Heart left ventricle (tissue), 16 donors: ENCODE measurements at regions not wholly inside any gene's neighbourhood (a gene's known extent, or its start where the extent isn't known, plus 50 kb on each side); places are given as distances from the start of the nearest gene placed in this dataset.

ENCODE experiments used
- ATAC-seq, 4 donors: fragments of 200-7000 bp; cut with Tn5 transposase; one replicate each; pipeline ENCODE4 v1.9.1; 2020 to 2022; ENCODE audit warnings: moderate library complexity in 4 of 4, mild to moderate bottlenecking in 3 of 4, moderate number of reproducible peaks in 1 of 4
- DNase-seq, 5 donors: peaks; one replicate each; pipeline ENCODE4 v3.0.0-alpha.2; 2020
- H3K27ac ChIP-seq, 12 donors: fragments of 200-600 bp; sonication (generic) in 4 of 12; one replicate each; pipeline versions ENCODE4 v1.5.0 to v1.8.0; 2016 to 2022; ENCODE audit warnings: mild to moderate bottlenecking in 2 of 12
- H3K27me3 ChIP-seq, 9 donors: fragments of 200-600 bp; sonication (generic) in 2 of 9; one replicate each; pipeline versions ENCODE4 v1.5.1 to v1.8.0; 2016 to 2022; ENCODE audit warnings: mild to moderate bottlenecking in 3 of 9
- H3K36me3 ChIP-seq, 9 donors: fragments of 200-600 bp; sonication (generic) in 2 of 9; one replicate each; pipeline versions ENCODE4 v1.5.0 to v1.8.0; 2018 to 2022; ENCODE audit warnings: mild to moderate bottlenecking in 2 of 9
- H3K4me1 ChIP-seq, 12 donors: fragments of 200-600 bp; sonication (generic) in 4 of 12; one replicate each; pipeline versions ENCODE4 v1.5.0 to v1.8.0; 2016 to 2022; ENCODE audit warnings: mild to moderate bottlenecking in 3 of 12
- H3K4me3 ChIP-seq, 12 donors: fragments of 200-600 bp; sonication (generic) in 4 of 12; one replicate each; pipeline versions ENCODE4 v1.5.0 to v1.8.0; 2017 to 2022; ENCODE audit warnings: mild to moderate bottlenecking in 9 of 12, moderate library complexity in 4 of 12
- H3K9me3 ChIP-seq, 12 donors: fragments of 200-600 bp; sonication (generic) in 4 of 12; one replicate each; pipeline versions ENCODE4 v1.5.0 to v1.8.0; 2016 to 2022; ENCODE audit warnings: mild to moderate bottlenecking in 1 of 12
- POLR2A ChIP-seq, 2 donors: fragments of 450-650 bp; IDR thresholded peaks; one replicate each; pipeline ENCODE4 v1.6.1; 2017; ENCODE audit warnings: antibody characterized with exemption in 2 of 2, mild to moderate bottlenecking in 2 of 2, moderate library complexity in 2 of 2
- WGBS, 4 donors: extraction: QIAGEN DNeasy Blood & Tissue Kit in 2 of 4; methylation state at CpG; one replicate each; pipeline versions ENCODE4 v1.1.5 to v1.1.7; 2013 to 2018; 5-methylcytosine and 5-hydroxymethylcytosine counted together
- intact Hi-C, 10 donors: fragments of 100-400 bp; cut with DNase I; formaldehyde crosslinking; loops; one replicate each; pipeline versions ENCODE4 v1.11.1 to v1.14.2; 2022
- TF ChIP-seq, protein P1 (sequence below), 12 donors: fragments of 200-600 bp; sonication (generic) in 4 of 12; IDR thresholded peaks; one replicate each; pipeline versions ENCODE4 v1.5.0 to v1.8.0; 2018 to 2022; ENCODE audit warnings: antibody characterized with exemption in 12 of 12, mild to moderate bottlenecking in 5 of 12
- donor health status: ischemic (EF 13 %, LVEDD 7.1; RV severe dilation, severe dysfunction).
- donor health status: healthy with polysubstance abuse.
- donor health status: DM: no; HTN: yes; CAD: no.
- donor health status: DM: no; HTN: no; CAD: no.
- donor health status: ischemic (EF 25% LVEDD 6.9; RV normal size, moderate dysfunction).
- donor health status: ischemic (EF 25% LVEDD 5.7; RV mildly dilated, moderate dysfunction).
- donor health status: healthy.
- donor health status: DM: yes; HTN: yes; CAD: no.
- donor health status: ischemic (EF 35%, LVEDD 5.7; RV mildly dilated, moderate dysfunction).
- donor health status: nonischemic (EF 11% LVEDD 7.7; RV severe dilation, severe dysfunction).
- donor health status: DM: yes; HTN: yes; CAD: no.
- donor health status: PGD.
- donor health status: ischemic (EF 29% LVEDD 5.4; RV normal size, mild dysfunction).
- donor health status: nonischemic (EF 23%, LVEDD 6.1; RV moderate dilation, normal function).

GRCh38 chr9:86735772-86736458, 211.4 kb downstream of the GAS1 start:
- TF ChIP-seq POLR2A (IDR thresholded peaks at IDR 0.05) = no peak
- TF ChIP-seq, protein P1, sequence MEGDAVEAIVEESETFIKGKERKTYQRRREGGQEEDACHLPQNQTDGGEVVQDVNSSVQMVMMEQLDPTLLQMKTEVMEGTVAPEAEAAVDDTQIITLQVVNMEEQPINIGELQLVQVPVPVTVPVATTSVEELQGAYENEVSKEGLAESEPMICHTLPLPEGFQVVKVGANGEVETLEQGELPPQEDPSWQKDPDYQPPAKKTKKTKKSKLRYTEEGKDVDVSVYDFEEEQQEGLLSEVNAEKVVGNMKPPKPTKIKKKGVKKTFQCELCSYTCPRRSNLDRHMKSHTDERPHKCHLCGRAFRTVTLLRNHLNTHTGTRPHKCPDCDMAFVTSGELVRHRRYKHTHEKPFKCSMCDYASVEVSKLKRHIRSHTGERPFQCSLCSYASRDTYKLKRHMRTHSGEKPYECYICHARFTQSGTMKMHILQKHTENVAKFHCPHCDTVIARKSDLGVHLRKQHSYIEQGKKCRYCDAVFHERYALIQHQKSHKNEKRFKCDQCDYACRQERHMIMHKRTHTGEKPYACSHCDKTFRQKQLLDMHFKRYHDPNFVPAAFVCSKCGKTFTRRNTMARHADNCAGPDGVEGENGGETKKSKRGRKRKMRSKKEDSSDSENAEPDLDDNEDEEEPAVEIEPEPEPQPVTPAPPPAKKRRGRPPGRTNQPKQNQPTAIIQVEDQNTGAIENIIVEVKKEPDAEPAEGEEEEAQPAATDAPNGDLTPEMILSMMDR (IDR thresholded peaks at IDR 0.05) = no peak
- WGBS, 4 donors = 80 to 99% (median 95%) methylated on average over 6 of the region's 6 CpGs
- intact Hi-C loops = loop anchor here in 1 of 10 donors (10.0 kb wide), 1 partner anchor 209 kb away; the partner anchor contains the start of gene GAS1

GRCh38 chr9:86734771-86735170, 212.5 kb downstream of the GAS1 start:
- DNase-seq (no peak), ATAC-seq (no peak)
- WGBS, 4 donors = 41 to 72% (median 59%) methylated on average over 1 of the region's 1 CpG
- intact Hi-C loops = loop anchor here in 1 of 10 donors (10.0 kb wide), 1 partner anchor 210 kb away; the partner anchor contains the start of gene GAS1
- Histone ChIP-seq H3K36me3 (no peaks in the 10 kb centered on the region), H3K27me3 (no peaks in the 10 kb centered on the region), H3K9me3 (no peaks in the 10 kb centered on the region), H3K27ac (peak overlapping the region in 6 of 12 donors; percentile 1 to 55 (median 27)), H3K4me3 (no peak overlapping the region), H3K4me1 (peaks cover 0 to 13% (median 0%) of the 10 kb centered on the region in 12 donors)
- TF ChIP-seq, protein P1 (IDR thresholded peaks at IDR 0.05) = no peak
- no peak for TF ChIP-seq POLR2A (IDR thresholded peaks at IDR 0.05)

More at GRCh38 chr9:86735772-86736458, 211.4 kb downstream of the GAS1 start:
- H3K4me1 ChIP-seq = peaks cover 0 to 13% (median 0%) of the 10 kb centered on the region in 12 donors
- DNase-seq = no peak
- no peaks in the 10 kb centered on the region for H3K9me3 ChIP-seq
- H3K27me3 ChIP-seq = no peaks in the 10 kb centered on the region
- H3K27ac ChIP-seq = peak overlapping the region in 2 of 12 donors; percentile 2 to 17
- ATAC-seq = no peak
- H3K36me3 ChIP-seq = no peaks in the 10 kb centered on the region
- H3K4me3 ChIP-seq = no peak overlapping the region

DNA sequence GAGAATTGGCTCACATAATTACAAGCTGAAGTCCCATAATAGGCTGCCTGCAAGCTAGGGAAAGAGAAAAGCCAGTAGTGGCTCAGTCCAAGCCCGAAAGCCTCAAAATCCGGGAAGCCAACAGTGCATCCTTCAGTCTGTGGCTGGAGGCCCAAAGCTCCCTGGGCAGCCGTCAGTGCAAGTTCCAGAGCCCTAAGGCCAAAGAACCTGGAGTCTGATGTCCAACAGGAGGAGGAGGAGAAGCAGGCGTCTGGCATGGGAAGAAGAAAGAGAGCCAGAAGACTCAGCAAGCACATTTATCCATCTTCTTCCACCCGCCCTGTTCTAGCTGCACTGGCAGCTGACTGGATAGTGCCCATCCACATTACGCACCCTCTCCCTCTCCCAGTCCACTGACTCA, 213.4 kb downstream of the GAS1 start:
- 79 to 85% (median 83%) methylated on average over 6 of the region's 6 CpGs for WGBS, 4 donors
- DNase-seq (peak in 1 of 5 donors; percentile 10), ATAC-seq (peak in 2 of 4 donors; percentile 20 to 42)
- Histone ChIP-seq H3K27ac (peak overlapping the region in 5 of 12 donors; percentile 11 to 55 (median 31)), H3K9me3 (no peaks in the 10 kb centered on the region), H3K4me1 (peaks cover 0 to 13% (median 0%) of the 10 kb centered on the region in 12 donors), H3K4me3 (no peak overlapping the region), H3K36me3 (no peaks in the 10 kb centered on the region), H3K27me3 (no peaks in the 10 kb centered on the region)
- intact Hi-C loops = loop anchor here in 1 of 10 donors (10.0 kb wide), 1 partner anchor 211 kb away; the partner anchor contains the start of gene GAS1
- TF ChIP-seq, protein P1 (IDR thresholded peaks at IDR 0.05) = no peak
- no peak for TF ChIP-seq POLR2A (IDR thresholded peaks at IDR 0.05)

DNA sequence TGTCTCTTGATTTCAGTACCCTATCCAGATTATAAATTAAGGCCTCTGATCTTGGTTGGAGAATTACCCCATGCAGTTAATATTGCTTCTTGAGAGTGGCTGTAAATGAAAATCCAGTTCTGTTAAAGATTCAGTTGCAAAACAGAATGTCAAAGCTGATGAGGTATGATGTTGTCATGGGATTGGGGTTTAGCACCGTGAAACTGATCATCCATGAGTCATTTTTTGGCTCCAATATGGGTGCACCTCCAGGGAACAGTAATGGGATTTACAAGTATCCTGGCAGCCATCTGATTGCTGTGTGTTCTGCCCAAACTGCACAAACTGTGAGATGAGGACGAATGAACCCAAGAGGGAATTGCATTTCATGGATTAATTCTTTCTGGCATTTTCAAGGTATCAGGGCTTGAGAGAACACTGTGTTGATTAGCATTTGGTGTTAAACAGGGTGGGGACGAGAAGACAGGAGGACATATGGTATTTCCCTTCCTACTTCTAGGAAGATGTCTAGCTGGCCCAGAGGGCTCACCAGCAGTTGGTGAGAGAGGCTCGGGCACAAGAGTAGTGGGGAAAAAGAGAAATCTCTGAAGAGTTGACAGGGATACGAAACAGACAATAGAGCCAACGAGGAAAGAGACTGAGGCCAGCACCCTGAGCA, 214.7 kb downstream of the GAS1 start:
- intact Hi-C loops = loop anchor here in 1 of 10 donors (10.0 kb wide), 1 partner anchor 212 kb away; the partner anchor contains the start of gene GAS1
- Histone ChIP-seq H3K27me3 (no peaks in the 10 kb centered on the region), H3K27ac (peak overlapping the region in 10 of 12 donors; percentile 17 to 67 (median 44)), H3K36me3 (no peaks in the 10 kb centered on the region), H3K4me1 (peaks cover 0 to 13% (median 0%) of the 10 kb centered on the region in 12 donors), H3K9me3 (no peaks in the 10 kb centered on the region), H3K4me3 (no peak overlapping the region)
- ATAC-seq (peak; percentile 65 to 80 (median 76)), DNase-seq (peak in 1 of 5 donors; percentile 41)
- WGBS, 4 donors = 68 to 81% (median 72%) methylated on average over 6 of the region's 6 CpGs
- no peak for TF ChIP-seq POLR2A (IDR thresholded peaks at IDR 0.05)
- TF ChIP-seq, protein P1 (IDR thresholded peaks at IDR 0.05) = no peak
